Ovary (tissue), 7 donors: ENCODE measurements at regions not wholly inside any gene's neighbourhood (a gene's known extent, or its start where the extent isn't known, plus 50 kb on each side); places are given as distances from the start of the nearest gene placed in this dataset.

Experiments used
- DNase-seq, 5 donors: peaks; one replicate each; pipeline ENCODE4 v3.0.0-alpha.2; 2019 to 2020
- H3K27ac ChIP-seq, 2 donors: fragments of 200-600 bp; one replicate each; pipeline versions ENCODE4 v1.5.1 to v1.8.0; 2019 to 2022
- H3K27me3 ChIP-seq: fragments of 200-600 bp; one replicate; pipeline ENCODE4 v1.8.0; 2022
- H3K36me3 ChIP-seq: fragments of 200-600 bp; sonication (generic); one replicate; pipeline ENCODE4 v1.5.1; 2019
- H3K4me1 ChIP-seq: one replicate; pipeline ENCODE4 v1.8.1; 2013; ENCODE audit warnings: mild to moderate bottlenecking, moderate library complexity; ENCODE audit not compliant: insufficient read depth
- H3K4me3 ChIP-seq: fragments of 200-600 bp; sonication (generic); one replicate; pipeline ENCODE4 v1.5.1; 2017
- H3K9me3 ChIP-seq, 2 donors: fragments of 200-600 bp in 1 of 2; sonication (generic) in 1 of 2; one replicate each; pipeline versions ENCODE4 v1.5.1 to v1.8.1; 2013 to 2019; ENCODE audit warnings: mild to moderate bottlenecking in 1 of 2, moderate library complexity in 1 of 2
- EP300 ChIP-seq: sonication (generic); formaldehyde crosslinking; IDR thresholded peaks from one replicate; pipeline ENCODE4 v1.6.1; 2017; ENCODE audit warnings: antibody characterized with exemption
- POLR2A ChIP-seq: fragments of 450-650 bp; IDR thresholded peaks from one replicate; pipeline ENCODE4 v1.6.1; 2017; ENCODE audit warnings: antibody characterized with exemption, mild to moderate bottlenecking, moderate library complexity
- WGBS, 3 donors: extraction: QIAGEN DNeasy Blood & Tissue Kit in 1 of 3; methylation state at CpG; one replicate each; pipeline versions ENCODE4 v1.1.5 to v1.1.7; 2013 to 2017; 5-methylcytosine and 5-hydroxymethylcytosine counted together
- intact Hi-C, 4 donors: fragments of 100-400 bp; cut with DNase I; formaldehyde crosslinking; loops; one replicate each; pipeline versions ENCODE4 v1.11.0 to v1.15.1; 2022 to 2023
- TF ChIP-seq, protein P1 (sequence below), 3 donors: fragments of 450-650 bp in 2 of 3; fragments of 200-600 bp in 1 of 3; IDR thresholded peaks; one replicate each; pipeline versions ENCODE4 v1.5.1 to v1.8.0; 2016 to 2022; ENCODE audit warnings: antibody characterized with exemption in 3 of 3, mild to moderate bottlenecking in 1 of 3
- donor health status: DM: no; HTN: no; CAD: no; lungs with moderate emphysema.
- donor health status: DM: no; HTN: no; CAD: no.
- donor health status: Bipolar disorder and iron deficiency.
- donor health status: DM: no; HTN: no; CAD: no.
- donor health status: DM: yes; HTN: yes; CAD: no.

DNA sequence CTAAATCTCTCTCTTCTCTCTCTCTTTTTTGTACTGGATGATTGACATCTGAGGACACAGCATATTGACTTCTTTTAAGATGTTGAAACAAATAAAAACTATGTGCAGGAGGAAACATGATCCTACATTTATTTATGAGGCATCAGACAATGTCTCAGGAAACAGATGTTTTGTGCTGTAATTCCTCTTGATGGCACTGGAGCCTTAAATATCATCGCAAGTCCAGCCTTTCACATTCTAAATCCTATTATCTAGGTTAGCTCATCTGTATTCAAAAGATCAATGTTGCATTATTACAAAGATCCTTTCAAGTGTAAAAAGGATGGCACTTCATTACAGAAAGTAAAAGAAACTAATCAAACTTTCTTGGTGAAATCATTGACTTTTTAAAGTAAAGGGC is 63.9 kb downstream of the MAT2B start:
- intact Hi-C loops, result loop anchor here in 1 of 4 donors (10.0 kb wide), 1 partner anchor 936 kb away; no protein-coding TSS in a partner anchor
- no peaks in the 10 kb centered on the region for H3K9me3 ChIP-seq
- H3K36me3 ChIP-seq, result no peaks in the 10 kb centered on the region
- peaks cover 7% of the 10 kb centered on the region for H3K4me1 ChIP-seq
- no peak for DNase-seq
- no peaks in the 10 kb centered on the region for H3K27me3 ChIP-seq
- no peak overlapping the region for H3K27ac ChIP-seq
- 59 to 69% (median 67%) methylated on average over 1 of the region's 1 CpG for WGBS, 3 donors
- TF ChIP-seq, protein P1, sequence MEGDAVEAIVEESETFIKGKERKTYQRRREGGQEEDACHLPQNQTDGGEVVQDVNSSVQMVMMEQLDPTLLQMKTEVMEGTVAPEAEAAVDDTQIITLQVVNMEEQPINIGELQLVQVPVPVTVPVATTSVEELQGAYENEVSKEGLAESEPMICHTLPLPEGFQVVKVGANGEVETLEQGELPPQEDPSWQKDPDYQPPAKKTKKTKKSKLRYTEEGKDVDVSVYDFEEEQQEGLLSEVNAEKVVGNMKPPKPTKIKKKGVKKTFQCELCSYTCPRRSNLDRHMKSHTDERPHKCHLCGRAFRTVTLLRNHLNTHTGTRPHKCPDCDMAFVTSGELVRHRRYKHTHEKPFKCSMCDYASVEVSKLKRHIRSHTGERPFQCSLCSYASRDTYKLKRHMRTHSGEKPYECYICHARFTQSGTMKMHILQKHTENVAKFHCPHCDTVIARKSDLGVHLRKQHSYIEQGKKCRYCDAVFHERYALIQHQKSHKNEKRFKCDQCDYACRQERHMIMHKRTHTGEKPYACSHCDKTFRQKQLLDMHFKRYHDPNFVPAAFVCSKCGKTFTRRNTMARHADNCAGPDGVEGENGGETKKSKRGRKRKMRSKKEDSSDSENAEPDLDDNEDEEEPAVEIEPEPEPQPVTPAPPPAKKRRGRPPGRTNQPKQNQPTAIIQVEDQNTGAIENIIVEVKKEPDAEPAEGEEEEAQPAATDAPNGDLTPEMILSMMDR (IDR thresholded peaks at IDR 0.05), result no peak
- TF ChIP-seq POLR2A, result no peak
- TF ChIP-seq EP300, result no peak
- no peak overlapping the region for H3K4me3 ChIP-seq

GRCh38 chr5:163571744-163572143 is 66.3 kb downstream of the MAT2B start:
- peak in 3 of 5 donors; percentile 11 to 19 (median 14) for DNase-seq
- H3K36me3 ChIP-seq, result no peaks in the 10 kb centered on the region

GRCh38 chr5:163574472-163575440 is 69.3 kb downstream of the MAT2B start:
- no peaks in the 10 kb centered on the region for H3K27me3 ChIP-seq
- H3K27ac ChIP-seq, result no peak overlapping the region
- no peaks in the 10 kb centered on the region for H3K36me3 ChIP-seq
- peaks cover 3% of the 10 kb centered on the region for H3K4me1 ChIP-seq
- intact Hi-C loops, result no loop called here
- TF ChIP-seq EP300, result no peak
- DNase-seq, result no peak
- no peak overlapping the region for H3K4me3 ChIP-seq
- no peaks in the 10 kb centered on the region for H3K9me3 ChIP-seq
- 24 to 29% (median 24%) methylated on average over 5 of the region's 5 CpGs for whole genome bisulfite sequencing, 3 donors

More at GRCh38 chr5:163571744-163572143, 66.3 kb downstream of the MAT2B start:
- H3K4me3 ChIP-seq, result no peak overlapping the region
- peaks cover 4% of the 10 kb centered on the region for H3K4me1 ChIP-seq
- intact Hi-C loops, result no loop called here
- H3K27me3 ChIP-seq, result no peaks in the 10 kb centered on the region
- no peak overlapping the region for H3K27ac ChIP-seq
- no peak for TF ChIP-seq POLR2A
- TF ChIP-seq EP300, result no peak
- TF ChIP-seq, protein P1 (IDR thresholded peaks at IDR 0.05), result no peak
- no peaks in the 10 kb centered on the region for H3K9me3 ChIP-seq
- WGBS, 3 donors, result 5 to 8% (median 6%) methylated on average over 3 of the region's 3 CpGs

- no peaks in the 10 kb centered on the region for H3K4me1 ChIP-seq
- no peak for TF ChIP-seq POLR2A
- TF ChIP-seq, protein P1 (IDR thresholded peaks at IDR 0.05), result no peak
- no peak for TF ChIP-seq EP300
- no peak overlapping the region for H3K4me3 ChIP-seq
- H3K9me3 ChIP-seq, result no peaks in the 10 kb centered on the region
- WGBS, 3 donors, result 84 to 89% (median 88%) methylated on average over 5 of the region's 5 CpGs
- intact Hi-C loops, result no loop called here
- H3K27ac ChIP-seq, result no peak overlapping the region
- DNase-seq, result no peak
- no peaks in the 10 kb centered on the region for H3K36me3 ChIP-seq
- no peaks in the 10 kb centered on the region for H3K27me3 ChIP-seq
Observed at GRCh38 chr5:163578652-163579051, 73.2 kb downstream of the MAT2B start.

- no peaks in the 10 kb centered on the region for H3K9me3 ChIP-seq
- DNase-seq, result no peak
- H3K4me3 ChIP-seq, result no peak overlapping the region
- TF ChIP-seq POLR2A (no peak), EP300 (no peak)
- TF ChIP-seq, protein P1 (IDR thresholded peaks at IDR 0.05), result no peak
- no peaks in the 10 kb centered on the region for H3K36me3 ChIP-seq
- no peaks in the 10 kb centered on the region for H3K27me3 ChIP-seq
- 94 to 96% (median 94%) methylated on average over 4 of the region's 4 CpGs for whole genome bisulfite sequencing, 3 donors
- H3K4me1 ChIP-seq, result no peaks in the 10 kb centered on the region
- intact Hi-C loops, result no loop called here
- H3K27ac ChIP-seq, result no peak overlapping the region
Observed at GRCh38 chr5:163579729-163580128, 74.3 kb downstream of the MAT2B start.
